ENCODE measurements at regions not wholly inside any gene's neighbourhood (a gene's known extent, or its start where the extent isn't known, plus 50 kb on each side); places are given as distances from the start of the nearest gene placed in this dataset.
A peak's percentile ranks its signal among the peaks of the same experiment; 100 is the strongest.

GRCh38 chr6:145267076-145267867 is 468.0 kb downstream of the EPM2A start:
- H3K27me3 ChIP-seq (ENCODE audit: low read length) = no peaks in the 10 kb centered on the region
- intact Hi-C loops (cut with micrococcal nuclease) = no loop called here
- no peaks in the 10 kb centered on the region for H3K36me3 ChIP-seq (ENCODE audit: low read depth, low read length)
- H3K4me3 ChIP-seq (ENCODE audit: low read length) = no peak overlapping the region
- ATAC-seq (peak; percentile 89), DNase-seq (peak; percentile 60)
- H3K4me2 ChIP-seq (ENCODE audit: low read length) = peak overlapping the region; percentile 43
- no peak overlapping the region for H3K27ac ChIP-seq (ENCODE audit: low read length)
- H3K9me3 ChIP-seq (ENCODE audit: low read length) = no peaks in the 10 kb centered on the region
- no peaks in the 10 kb centered on the region for H3F3A ChIP-seq (ENCODE audit: low read length, unreplicated experiment)
- ChIA-PET CTCF (no interaction called here), POLR2A (ENCODE audit: unreplicated experiment) (no interaction called here)
- TF ChIP-seq EZH2 (IDR thresholded peaks at IDR 0.05; ENCODE audit: low read length, unreplicated experiment) = no peak
- TF ChIP-seq CTCF (conservative IDR thresholded peaks at IDR 0.05; ENCODE audit: low read depth, low read length) = no peak
- TF ChIP-seq EZH2phosphoT487 (IDR thresholded peaks at IDR 0.05; ENCODE audit: borderline replicate concordance, low read length) = no peak
- BruUV-seq (replicated peaks) = no TSS peak
- peaks cover 15% of the 10 kb centered on the region for H3K4me1 ChIP-seq (ENCODE audit: insufficient read depth, low read length)
- peak overlapping the region; percentile 45; the same call in 1 of the 2 replicates for H2AFZ ChIP-seq (ENCODE audit: low read length)
- no peak overlapping the region for H3K9ac ChIP-seq (ENCODE audit: low read length)
- H3K9me2 ChIP-seq (replicated peaks; ENCODE audit: low read length) = no peaks in the 10 kb centered on the region
- no peaks in the 10 kb centered on the region for H3K79me2 ChIP-seq (ENCODE audit: low read length)
- H4K20me1 ChIP-seq (ENCODE audit: low read length) = no peaks in the 10 kb centered on the region

- no peaks in the 10 kb centered on the region for H3K36me3 ChIP-seq (ENCODE audit: low read depth, low read length)
- H2AFZ ChIP-seq (ENCODE audit: low read length) = no peak overlapping the region
- no peaks in the 10 kb centered on the region for H3K79me2 ChIP-seq (ENCODE audit: low read length)
- no peaks in the 10 kb centered on the region for H3K9me2 ChIP-seq (replicated peaks; ENCODE audit: low read length)
- TF ChIP-seq CTCF (conservative IDR thresholded peaks at IDR 0.05; ENCODE audit: low read depth, low read length) = no peak
- TF ChIP-seq EZH2 (IDR thresholded peaks at IDR 0.05; ENCODE audit: low read length, unreplicated experiment) = no peak
- TF ChIP-seq EZH2phosphoT487 (IDR thresholded peaks at IDR 0.05; ENCODE audit: borderline replicate concordance, low read length) = no peak
- no peaks in the 10 kb centered on the region for H3K27me3 ChIP-seq (ENCODE audit: low read length)
- no peaks in the 10 kb centered on the region for H4K20me1 ChIP-seq (ENCODE audit: low read length)
- H3K4me1 ChIP-seq (ENCODE audit: insufficient read depth, low read length) = peaks cover 15% of the 10 kb centered on the region
- no peaks in the 10 kb centered on the region for H3F3A ChIP-seq (ENCODE audit: low read length, unreplicated experiment)
- H3K4me2 ChIP-seq (ENCODE audit: low read length) = no peak overlapping the region
- ChIA-PET POLR2A (ENCODE audit: unreplicated experiment) (no interaction called here), CTCF (no interaction called here)
- H3K9ac ChIP-seq (ENCODE audit: low read length) = no peak overlapping the region
- H3K9me3 ChIP-seq (ENCODE audit: low read length) = no peaks in the 10 kb centered on the region
- ATAC-seq (no peak), DNase-seq (no peak)
- no TSS peak for BruUV-seq (replicated peaks)
- intact Hi-C loops (cut with micrococcal nuclease) = no loop called here
- H3K4me3 ChIP-seq (ENCODE audit: low read length) = no peak overlapping the region
- no peak overlapping the region for H3K27ac ChIP-seq (ENCODE audit: low read length)
Measured at GRCh38 chr6:145270464-145270863, 464.9 kb downstream of the EPM2A start.

- Histone ChIP-seq H3K27me3 (ENCODE audit: low read length) (no peaks in the 10 kb centered on the region), H3K4me3 (ENCODE audit: low read length) (no peak overlapping the region), H3K4me2 (ENCODE audit: low read length) (no peak overlapping the region), H3K9me3 (ENCODE audit: low read length) (no peaks in the 10 kb centered on the region), H2AFZ (ENCODE audit: low read length) (no peak overlapping the region), H3K27ac (ENCODE audit: low read length) (no peak overlapping the region), H4K20me1 (ENCODE audit: low read length) (no peaks in the 10 kb centered on the region), H3K4me1 (ENCODE audit: insufficient read depth, low read length) (peaks cover 15% of the 10 kb centered on the region), H3K79me2 (ENCODE audit: low read length) (no peaks in the 10 kb centered on the region), H3F3A (ENCODE audit: low read length, unreplicated experiment) (no peaks in the 10 kb centered on the region), H3K9ac (ENCODE audit: low read length) (no peak overlapping the region), H3K36me3 (ENCODE audit: low read depth, low read length) (no peaks in the 10 kb centered on the region), H3K9me2 (replicated peaks; ENCODE audit: low read length) (no peaks in the 10 kb centered on the region)
- intact Hi-C loops (cut with micrococcal nuclease) = no loop called here
- BruUV-seq (replicated peaks) = no TSS peak
- TF ChIP-seq EZH2 (IDR thresholded peaks at IDR 0.05; ENCODE audit: low read length, unreplicated experiment) (no peak), EZH2phosphoT487 (IDR thresholded peaks at IDR 0.05; ENCODE audit: borderline replicate concordance, low read length) (no peak), CTCF (conservative IDR thresholded peaks at IDR 0.05; ENCODE audit: low read depth, low read length) (no peak)
- no peak for ATAC-seq
- ChIA-PET CTCF (no interaction called here), POLR2A (ENCODE audit: unreplicated experiment) (no interaction called here)
- DNase-seq = no peak
Measured at GRCh38 chr6:145271040-145271439, 464.3 kb downstream of the EPM2A start.

Data from PC-3 (cell line).